ENCODE measurements at regions not wholly inside any gene's neighbourhood (a gene's known extent, or its start where the extent isn't known, plus 50 kb on each side); places are given as distances from the start of the nearest gene placed in this dataset.
"Not testable (repeated sequence)": the region's sequence is repeated elsewhere in the genome, so short reads cannot be mapped to it uniquely, and the experiment has no call there.

DNA sequence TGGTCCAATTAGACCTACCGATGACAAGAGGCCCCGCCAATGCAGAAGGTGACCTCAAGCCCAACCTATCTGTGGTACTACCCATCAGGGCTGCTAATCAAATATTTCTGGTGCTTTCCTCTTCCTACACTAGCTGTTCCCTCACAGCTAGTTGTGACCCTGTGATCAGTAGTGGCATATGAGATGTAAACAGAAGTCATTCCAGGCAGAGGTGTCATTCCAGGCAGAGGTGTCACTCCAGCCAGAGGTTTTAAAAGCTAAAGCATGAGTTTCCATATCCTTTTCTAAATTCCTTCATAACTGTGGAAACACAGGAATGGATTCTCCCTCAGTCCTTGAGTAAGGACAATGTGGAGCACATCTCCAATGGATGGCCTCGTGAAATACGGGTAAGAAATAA, 110.9 kb upstream of the DNAJC10 start:
- H3K27ac ChIP-seq: no peak overlapping the region
- no peaks in the 10 kb centered on the region for H3K27me3 ChIP-seq
- DNase-seq: no peak
- no peaks in the 10 kb centered on the region for H3K4me1 ChIP-seq
- peaks cover 3% of the 10 kb centered on the region; the same call in 1 of the 2 replicates for H3K9me3 ChIP-seq (replicated peaks)
- no peak overlapping the region for H3K4me3 ChIP-seq
- no peaks in the 10 kb centered on the region for H3K36me3 ChIP-seq

DNA sequence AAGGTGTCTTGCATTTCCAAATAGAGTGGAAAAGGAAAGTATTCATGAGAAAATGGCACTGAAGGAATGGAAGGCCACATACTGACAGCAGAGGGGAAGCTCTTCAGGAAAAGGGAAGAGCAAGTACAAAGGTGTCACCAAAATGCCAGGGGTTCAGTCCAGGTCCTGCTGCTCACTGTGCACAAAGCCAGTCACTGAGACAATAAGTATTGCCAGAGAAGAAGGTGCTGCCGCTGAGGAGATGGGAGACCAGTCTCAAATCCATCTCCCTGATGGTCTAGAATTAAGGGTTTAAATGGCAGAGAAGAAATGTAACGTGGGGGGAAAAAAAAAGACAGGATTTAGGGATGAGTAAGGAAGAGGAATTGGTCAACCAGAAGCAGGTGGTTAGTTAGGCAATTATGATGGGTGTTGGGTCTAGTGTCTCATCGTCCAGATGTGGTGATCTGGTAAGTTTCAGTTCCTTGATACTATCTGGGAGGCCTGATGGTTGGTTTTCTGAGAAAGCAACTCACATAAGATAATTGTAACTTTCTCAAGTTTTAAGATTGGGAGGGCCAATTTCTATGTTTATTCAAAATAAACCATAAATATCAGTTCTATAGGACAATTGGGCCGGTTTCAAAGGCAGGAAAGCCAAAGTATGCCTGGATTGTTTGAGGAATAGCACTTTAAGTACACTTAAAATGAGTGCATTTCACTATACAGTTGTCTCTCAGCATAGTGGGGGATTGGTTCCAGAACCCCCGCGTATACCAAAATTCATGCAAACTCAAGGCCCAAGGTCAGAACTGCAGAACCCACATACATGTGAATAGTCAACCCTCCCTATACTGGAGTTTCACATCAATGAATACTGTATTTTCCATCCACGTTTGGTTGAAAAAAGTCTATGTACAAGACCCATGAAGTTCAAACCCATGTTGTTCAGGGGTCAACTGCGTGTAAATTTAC, 109.1 kb upstream of the DNAJC10 start:
- H3K36me3 ChIP-seq: no peaks in the 10 kb centered on the region
- H3K27me3 ChIP-seq: no peaks in the 10 kb centered on the region
- DNase-seq: no peak
- H3K4me1 ChIP-seq: no peaks in the 10 kb centered on the region
- no peak overlapping the region for H3K27ac ChIP-seq
- H3K4me3 ChIP-seq: no peak overlapping the region
- H3K9me3 ChIP-seq (replicated peaks): peaks cover 3% of the 10 kb centered on the region

DNA sequence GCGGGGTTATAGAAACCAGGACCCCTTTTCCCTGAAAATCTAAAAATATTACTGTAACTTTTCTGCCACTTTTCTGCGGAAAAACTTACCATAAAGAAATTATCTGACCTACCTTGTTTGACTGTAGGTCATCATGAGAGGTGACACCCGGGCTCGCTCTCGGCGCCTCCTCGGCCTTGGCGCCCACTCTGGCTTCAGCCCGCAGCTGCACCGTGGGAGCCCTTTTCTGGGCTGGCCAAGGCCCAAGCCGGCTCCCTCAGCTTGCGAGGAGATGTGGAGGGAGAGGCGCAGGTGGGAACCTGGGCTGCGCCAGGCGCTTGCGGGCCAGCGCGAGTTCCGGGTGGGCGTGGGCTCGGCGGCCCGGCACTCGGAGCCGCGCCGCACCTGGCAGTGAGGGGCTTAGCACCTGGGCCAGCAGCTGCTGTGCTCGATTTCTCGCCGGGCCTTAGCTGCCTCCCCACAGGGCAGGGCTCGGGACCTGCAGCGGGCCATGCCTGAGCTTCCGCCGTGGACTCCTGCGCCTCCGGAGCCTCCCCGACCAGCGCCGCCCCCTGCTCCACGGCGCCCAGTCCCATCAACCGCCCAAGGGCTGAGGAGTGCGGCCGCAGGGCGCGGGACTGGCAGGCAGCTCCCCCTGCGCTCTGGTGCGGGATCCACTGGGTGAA, 107.7 kb upstream of the DNAJC10 start:
- Histone ChIP-seq H3K4me1 (no peaks in the 10 kb centered on the region), H3K27ac (no peak overlapping the region), H3K36me3 (no peaks in the 10 kb centered on the region), H3K4me3 (no peak overlapping the region), H3K9me3 (replicated peaks) (peaks cover 3% of the 10 kb centered on the region), H3K27me3 (no peaks in the 10 kb centered on the region)
- no peak for DNase-seq

DNA sequence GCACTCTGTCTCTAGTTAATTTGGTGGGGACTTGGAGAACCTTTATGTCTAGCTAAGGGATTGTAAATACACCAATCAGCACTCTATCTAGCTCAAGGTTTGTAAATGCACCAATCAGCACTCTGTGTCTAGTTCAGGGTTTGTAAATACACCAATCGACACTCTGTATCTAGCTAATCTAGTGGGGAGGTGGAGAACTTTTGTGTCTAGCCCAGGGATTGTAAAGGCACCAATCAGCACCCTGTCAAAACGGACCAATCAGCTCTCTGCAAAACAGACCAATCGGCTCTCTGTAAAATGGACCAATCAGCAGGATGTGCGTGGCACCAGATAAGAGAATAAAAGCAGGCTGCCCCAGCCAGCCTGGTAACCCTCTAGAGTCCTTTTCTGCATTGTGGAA, 107.1 kb upstream of the DNAJC10 start:
- H3K9me3 ChIP-seq (replicated peaks); H3K27me3 ChIP-seq; H3K4me3 ChIP-seq; H3K27ac ChIP-seq; H3K4me1 ChIP-seq; DNase-seq; H3K36me3 ChIP-seq: not testable (repeated sequence)

DNA sequence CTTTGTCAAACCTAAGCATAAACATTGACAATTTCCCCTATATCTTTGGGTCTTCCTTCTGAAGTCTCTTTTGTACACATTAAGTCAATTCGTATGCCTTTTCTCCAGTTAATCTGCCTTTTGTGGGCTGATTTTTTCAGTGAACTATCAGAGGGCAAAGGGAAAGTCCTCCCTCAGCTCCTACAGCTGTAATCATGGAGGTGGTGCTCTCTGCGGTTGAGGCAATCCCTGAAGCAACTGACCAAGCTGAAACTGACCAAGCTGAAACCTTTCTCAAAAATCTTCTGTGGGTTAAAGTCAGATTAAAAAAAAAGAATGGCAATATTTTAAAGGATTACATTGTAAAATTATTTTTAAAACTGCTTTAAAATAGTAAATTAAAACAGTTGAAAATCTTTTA, 105.8 kb upstream of the DNAJC10 start:
- Histone ChIP-seq H3K4me3 (no peak overlapping the region), H3K4me1 (no peaks in the 10 kb centered on the region), H3K27ac (no peak overlapping the region), H3K27me3 (no peaks in the 10 kb centered on the region), H3K36me3 (no peaks in the 10 kb centered on the region), H3K9me3 (replicated peaks) (peaks cover 3% of the 10 kb centered on the region)
- no peak for DNase-seq

DNA sequence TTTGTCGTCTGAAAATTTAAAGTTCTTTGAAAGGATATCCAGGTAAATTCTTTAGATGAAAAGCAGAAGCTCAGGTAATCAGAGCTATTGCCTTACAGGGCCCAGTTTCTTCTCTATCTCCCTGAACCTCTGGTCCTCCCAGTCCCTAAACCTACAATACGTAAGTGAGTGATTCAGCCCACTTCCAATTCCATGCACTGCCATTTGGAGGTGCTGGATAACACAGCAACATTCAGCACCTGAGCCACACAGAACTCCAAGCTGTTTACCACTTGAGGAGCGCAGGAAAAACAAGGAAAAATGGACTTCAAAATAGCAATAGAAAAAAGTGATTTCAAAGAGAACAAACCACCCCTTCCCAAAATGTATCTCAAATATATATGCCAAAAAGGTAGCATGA, 105.0 kb upstream of the DNAJC10 start:
- H3K27ac ChIP-seq: no peak overlapping the region
- no peak for DNase-seq
- no peaks in the 10 kb centered on the region for H3K36me3 ChIP-seq
- H3K4me1 ChIP-seq: peaks cover 2% of the 10 kb centered on the region; the same call in 1 of the 2 replicates
- H3K4me3 ChIP-seq: no peak overlapping the region
- peaks cover 3% of the 10 kb centered on the region for H3K9me3 ChIP-seq (replicated peaks)
- H3K27me3 ChIP-seq: no peaks in the 10 kb centered on the region

DNA sequence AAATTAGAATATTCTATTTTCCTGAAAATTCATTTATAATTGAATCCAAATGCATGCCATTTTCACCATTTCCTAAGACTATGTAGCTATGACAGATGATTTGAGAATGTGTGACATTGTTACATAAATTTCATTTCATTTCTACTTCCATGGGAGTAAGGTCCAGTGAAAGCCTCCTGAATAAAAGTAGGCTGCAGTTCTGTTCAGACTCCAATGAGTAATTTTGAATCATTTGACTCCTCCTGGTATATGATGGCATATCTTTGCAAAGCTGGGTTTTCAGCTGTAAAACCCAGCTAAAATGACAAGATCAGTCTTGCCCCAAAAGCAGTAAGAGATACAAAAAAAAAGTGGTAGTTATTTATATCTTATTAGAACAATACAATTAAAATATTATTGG, 101.0 kb upstream of the DNAJC10 start:
- no peak for DNase-seq
- no peaks in the 10 kb centered on the region for H3K27me3 ChIP-seq

DNA sequence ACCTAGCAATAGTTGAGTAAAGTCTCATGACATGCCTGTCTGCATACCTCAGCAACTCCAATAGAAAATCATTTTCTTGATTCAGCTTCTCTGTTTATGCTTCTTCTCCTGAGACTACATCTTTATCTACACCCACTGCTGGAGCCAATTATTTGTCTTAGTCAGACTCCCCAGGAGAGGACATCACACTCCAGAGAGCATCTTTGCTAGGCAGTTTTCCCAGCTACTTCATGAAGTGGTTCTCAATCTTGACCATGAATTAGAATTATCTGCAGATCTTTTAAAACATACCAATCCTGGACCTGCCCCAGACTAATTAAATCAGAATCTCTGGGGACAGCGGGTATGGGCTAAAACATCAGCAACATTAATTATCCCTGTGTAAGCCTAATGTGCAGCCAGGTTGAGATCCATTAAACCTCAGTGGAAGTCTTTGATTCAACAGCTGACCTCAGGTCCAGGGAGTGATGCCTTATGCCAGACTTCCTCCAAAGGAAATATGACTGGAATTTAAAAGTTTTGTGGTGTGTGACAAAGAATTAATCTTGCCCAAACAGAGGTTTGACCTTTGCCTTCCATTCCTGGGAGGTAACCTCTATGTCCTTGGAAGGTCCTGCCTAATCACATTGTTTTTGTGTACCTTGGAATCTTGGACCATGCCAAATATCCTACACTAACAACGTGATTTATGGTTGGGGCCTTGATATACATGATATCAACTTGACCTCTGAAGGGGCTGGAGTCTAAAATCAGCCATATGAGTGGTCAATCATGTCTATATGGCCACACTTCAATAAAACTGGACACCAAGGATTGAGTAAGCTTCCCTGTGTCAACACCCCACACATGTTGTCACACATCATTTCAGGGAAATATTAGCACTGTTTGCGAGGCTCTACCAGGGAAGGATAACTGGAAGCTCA, 99.3 kb upstream of the DNAJC10 start:
- Histone ChIP-seq H3K27me3 (no peaks in the 10 kb centered on the region), H3K27ac (peak overlapping the region; percentile 44; the same call in 1 of the 2 replicates), H3K4me1 (peaks cover 20% of the 10 kb centered on the region), H3K36me3 (no peaks in the 10 kb centered on the region), H3K4me3 (no peak overlapping the region), H3K9me3 (replicated peaks) (no peaks in the 10 kb centered on the region)
- DNase-seq: peak; percentile 39 to 60

More for the DNA sequence above, 101.0 kb upstream of the DNAJC10 start:
- Histone ChIP-seq H3K4me3 (no peak overlapping the region), H3K4me1 (peaks cover 20% of the 10 kb centered on the region), H3K27ac (no peak overlapping the region), H3K36me3 (no peaks in the 10 kb centered on the region), H3K9me3 (replicated peaks) (no peaks in the 10 kb centered on the region; the same call in 1 of the 2 replicates)

DNA sequence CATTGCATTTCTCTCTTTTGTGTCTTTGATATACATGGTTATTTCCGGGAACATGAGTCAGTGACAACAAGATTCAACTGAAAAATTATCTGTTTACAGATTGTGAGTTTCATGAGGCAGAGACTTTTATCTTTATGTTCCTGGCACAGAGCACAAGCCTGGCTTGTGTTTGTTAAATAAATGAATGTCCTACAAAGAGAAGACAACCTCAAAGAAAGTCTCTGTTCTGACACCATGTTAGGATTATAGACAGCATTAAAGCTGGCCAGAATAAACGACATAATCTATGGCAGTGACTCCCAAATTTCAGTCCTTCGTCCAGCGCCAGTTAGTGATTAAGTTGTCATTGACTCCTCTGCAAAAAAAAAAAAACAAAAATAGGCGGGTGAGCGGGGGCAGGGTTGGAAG, 97.4 kb upstream of the DNAJC10 start:
- DNase-seq: no peak
- H3K4me3 ChIP-seq: no peak overlapping the region
- no peaks in the 10 kb centered on the region for H3K36me3 ChIP-seq
- H3K27ac ChIP-seq: no peak overlapping the region
- H3K9me3 ChIP-seq (replicated peaks): no peaks in the 10 kb centered on the region
- no peaks in the 10 kb centered on the region for H3K27me3 ChIP-seq
- peaks cover 20% of the 10 kb centered on the region for H3K4me1 ChIP-seq

DNA sequence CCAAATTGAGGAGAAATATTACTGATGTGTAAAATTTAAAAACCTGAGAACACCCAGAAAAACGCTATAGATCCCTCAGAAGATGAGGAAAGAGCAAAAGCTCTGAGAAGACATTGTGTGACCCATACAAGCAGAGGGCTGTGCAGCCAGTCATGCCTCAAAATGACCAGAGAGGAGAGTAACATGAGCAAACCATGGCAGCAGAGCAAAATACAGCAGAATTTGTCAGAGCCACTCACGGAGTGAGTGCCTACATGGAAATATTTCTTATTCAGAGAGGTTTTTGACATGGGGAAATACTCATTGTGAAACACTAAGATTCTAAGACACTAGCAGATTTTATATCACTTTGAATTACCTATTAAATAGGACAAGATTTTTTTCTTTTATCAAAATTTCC, 96.8 kb upstream of the DNAJC10 start:
- peaks cover 20% of the 10 kb centered on the region for H3K4me1 ChIP-seq
- no peaks in the 10 kb centered on the region for H3K27me3 ChIP-seq
- H3K9me3 ChIP-seq (replicated peaks): no peaks in the 10 kb centered on the region
- no peak overlapping the region for H3K27ac ChIP-seq
- no peaks in the 10 kb centered on the region for H3K36me3 ChIP-seq
- DNase-seq: no peak
- H3K4me3 ChIP-seq: no peak overlapping the region

DNA sequence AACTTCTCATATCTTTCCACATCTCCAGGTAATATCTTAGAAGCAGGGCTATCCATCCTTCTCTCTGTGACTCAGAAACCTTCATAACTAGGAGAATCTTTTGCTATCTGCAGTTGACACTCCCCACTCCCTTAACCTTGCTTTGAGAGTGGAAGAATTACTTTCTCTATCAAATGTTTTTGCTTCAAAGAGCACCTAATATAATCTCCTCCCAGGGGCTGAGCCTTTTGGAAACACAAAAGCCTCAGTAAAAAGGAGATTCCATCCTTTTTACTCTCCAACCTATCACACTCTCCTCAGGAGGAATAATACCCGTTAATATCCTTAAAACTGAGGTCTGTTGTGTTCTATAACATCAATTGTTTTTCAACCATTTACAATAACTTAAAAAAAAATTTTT, 94.9 kb upstream of the DNAJC10 start:
- Histone ChIP-seq H3K9me3 (replicated peaks) (0 out of 2 replicates have a peak, but pooled peaks cover 3% of the 10 kb centered on the region), H3K36me3 (no peaks in the 10 kb centered on the region), H3K27ac (no peak overlapping the region), H3K4me1 (peaks cover 21% of the 10 kb centered on the region), H3K27me3 (no peaks in the 10 kb centered on the region), H3K4me3 (no peak overlapping the region)
- DNase-seq: no peak

DNA sequence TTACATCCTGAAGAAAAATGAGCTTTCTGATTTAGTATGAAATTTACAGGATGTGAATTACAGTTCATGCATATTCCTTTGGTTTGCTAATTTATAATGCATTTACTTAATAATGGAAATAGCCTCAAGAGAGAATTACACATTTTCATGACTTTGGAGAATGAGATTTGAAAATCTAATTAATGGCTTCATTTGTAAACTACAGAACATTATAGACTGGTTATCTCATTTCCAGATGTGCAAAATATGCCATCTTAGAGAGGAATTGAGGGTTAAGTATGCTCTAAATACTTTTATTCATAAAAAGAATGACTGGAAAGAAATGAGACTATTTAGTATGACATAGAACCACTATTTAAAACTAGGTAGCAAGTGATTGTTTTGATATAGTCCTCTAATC, 94.2 kb upstream of the DNAJC10 start:
- Histone ChIP-seq H3K4me1 (peaks cover 16% of the 10 kb centered on the region), H3K27ac (no peak overlapping the region)

DNA sequence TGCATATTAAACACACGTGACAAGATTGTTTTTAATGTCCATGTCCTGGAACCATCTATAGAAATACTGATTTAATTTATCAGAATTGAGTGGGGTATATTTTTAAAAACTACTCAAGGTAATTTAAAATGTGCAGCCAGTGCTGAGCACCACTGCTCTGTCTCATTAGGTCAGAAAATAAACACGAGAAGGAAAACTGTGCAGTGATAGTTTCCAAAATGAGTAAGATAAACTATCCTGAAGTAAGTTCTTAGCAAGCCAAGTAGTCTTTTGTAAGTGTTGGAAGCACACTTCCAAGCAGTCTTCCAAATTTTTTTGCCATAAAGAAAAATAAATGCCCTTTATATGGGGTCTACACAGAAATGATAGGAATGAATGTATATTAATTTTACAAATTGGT, 93.8 kb upstream of the DNAJC10 start:
- H3K4me3 ChIP-seq: no peak overlapping the region
- 0 out of 2 replicates have a peak, but pooled peaks cover 3% of the 10 kb centered on the region for H3K9me3 ChIP-seq (replicated peaks)
- H3K27me3 ChIP-seq: no peaks in the 10 kb centered on the region
- no peak for DNase-seq
- H3K4me1 ChIP-seq: peaks cover 12% of the 10 kb centered on the region
- H3K27ac ChIP-seq: no peak overlapping the region
- H3K36me3 ChIP-seq: no peaks in the 10 kb centered on the region

More for the DNA sequence above, 94.2 kb upstream of the DNAJC10 start:
- Histone ChIP-seq H3K4me3 (no peak overlapping the region), H3K36me3 (no peaks in the 10 kb centered on the region), H3K9me3 (replicated peaks) (0 out of 2 replicates have a peak, but pooled peaks cover 3% of the 10 kb centered on the region), H3K27me3 (no peaks in the 10 kb centered on the region)
- no peak for DNase-seq

DNA sequence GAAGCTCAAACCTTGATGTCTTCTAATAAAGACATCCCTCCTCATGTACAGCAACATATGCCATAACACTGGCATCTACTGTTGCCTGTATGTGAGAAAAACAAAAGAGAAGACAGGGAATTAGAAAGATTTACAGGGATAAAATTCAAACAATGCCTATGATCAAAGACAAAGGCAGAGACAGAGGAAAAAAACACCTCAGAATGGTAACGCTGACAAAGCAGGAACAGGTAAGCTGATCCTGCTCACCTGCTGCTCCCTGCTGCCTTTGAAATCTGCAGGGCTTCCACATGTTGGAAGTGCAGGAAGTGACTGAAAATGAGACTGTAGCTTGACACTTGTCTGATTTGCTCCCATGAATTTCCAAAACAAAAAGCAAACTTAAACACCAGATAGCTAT, 90.2 kb upstream of the DNAJC10 start:
- Histone ChIP-seq H3K9me3 (replicated peaks) (0 out of 2 replicates have a peak, but pooled peaks cover 3% of the 10 kb centered on the region), H3K36me3 (no peaks in the 10 kb centered on the region), H3K27ac (no peak overlapping the region), H3K27me3 (no peaks in the 10 kb centered on the region), H3K4me3 (no peak overlapping the region), H3K4me1 (peaks cover 5% of the 10 kb centered on the region; the same call in 1 of the 2 replicates)
- DNase-seq: peak in 1 of 2 experiments; percentile 15

Data from SJCRH30 (cell line).